ENCODE measurements at regions not wholly inside any gene's neighbourhood (a gene's known extent, or its start where the extent isn't known, plus 50 kb on each side); places are given as distances from the start of the nearest gene placed in this dataset.
"Not testable (repeated sequence)": the region's sequence is repeated elsewhere in the genome, so short reads cannot be mapped to it uniquely, and the experiment has no call there.

GRCh38 chr9:34862836-34863235 lies 95.2 kb upstream of the PHF24 start:
- Histone ChIP-seq H3K36me3 (ENCODE audit: control insufficient read depth in 2 of 2, extremely low read depth in 1 of 2, insufficient read depth in 2 of 2, low read length in 2 of 2) (no peaks in the 10 kb centered on the region), H3K9ac (ENCODE audit: control insufficient read depth, extremely low read depth, insufficient read depth, low read length) (no peak overlapping the region), H3K4me2 (ENCODE audit: control insufficient read depth, extremely low read depth, insufficient read depth, low read depth, low read length) (no peak overlapping the region), H2AFZ (ENCODE audit: control insufficient read depth, low read length) (no peak overlapping the region), H3K27ac (ENCODE audit: control insufficient read depth, insufficient read depth, low read length) (no peak overlapping the region), H4K20me1 (ENCODE audit: control insufficient read depth, extremely low read depth, insufficient read depth, low read length) (no peaks in the 10 kb centered on the region), H3K4me1 (ENCODE audit: control insufficient read depth, extremely low read depth, insufficient read depth, low read length) (no peaks in the 10 kb centered on the region), H3K79me2 (ENCODE audit: control insufficient read depth, insufficient read depth, low read length) (no peaks in the 10 kb centered on the region), H3K27me3 (ENCODE audit: control insufficient read depth, extremely low read depth, insufficient read depth, low read length) (no peaks in the 10 kb centered on the region), H3K4me3 (ENCODE audit: control insufficient read depth in 2 of 3, extremely low read depth in 1 of 3, insufficient read depth in 2 of 3, low read depth in 1 of 3, low read length in 3 of 3) (no peak overlapping the region), H3K9me1 (ENCODE audit: control insufficient read depth, extremely low read depth, insufficient read depth, low read length) (no peaks in the 10 kb centered on the region), H3K9me3 (ENCODE audit: control insufficient read depth, low read depth, low read length) (no peaks in the 10 kb centered on the region)
- DNase-seq (ENCODE audit: low read depth, low spot score): no peak
- TF ChIP-seq EZH2 (IDR thresholded peaks at IDR 0.05; ENCODE audit: low read length) (no peak), CTCF (optimal IDR thresholded peaks at IDR 0.05 in 1 of 3, IDR thresholded peaks at IDR 0.05 in 1 of 3, conservative IDR thresholded peaks at IDR 0.05 in 1 of 3; ENCODE audit: extremely low read depth in 1 of 3, insufficient read depth in 2 of 3, low read length in 3 of 3) (no peak)
- FAIRE-seq: no peak
- dilution Hi-C loops (cut with MboI; ENCODE audit: extremely low pct_ligation_motif_present, low sequenced_read_pairs): no loop called here

- Histone ChIP-seq H3K27me3 (ENCODE audit: control insufficient read depth, extremely low read depth, insufficient read depth, low read length) (no peaks in the 10 kb centered on the region), H2AFZ (ENCODE audit: control insufficient read depth, low read length) (no peak overlapping the region), H3K4me3 (ENCODE audit: control insufficient read depth in 2 of 3, extremely low read depth in 1 of 3, insufficient read depth in 2 of 3, low read depth in 1 of 3, low read length in 3 of 3) (no peak overlapping the region), H3K9ac (ENCODE audit: control insufficient read depth, extremely low read depth, insufficient read depth, low read length) (no peak overlapping the region), H3K9me1 (ENCODE audit: control insufficient read depth, extremely low read depth, insufficient read depth, low read length) (no peaks in the 10 kb centered on the region), H3K79me2 (ENCODE audit: control insufficient read depth, insufficient read depth, low read length) (no peaks in the 10 kb centered on the region), H3K36me3 (ENCODE audit: control insufficient read depth in 2 of 2, extremely low read depth in 1 of 2, insufficient read depth in 2 of 2, low read length in 2 of 2) (no peaks in the 10 kb centered on the region), H3K9me3 (ENCODE audit: control insufficient read depth, low read depth, low read length) (no peaks in the 10 kb centered on the region), H3K4me2 (ENCODE audit: control insufficient read depth, extremely low read depth, insufficient read depth, low read depth, low read length) (no peak overlapping the region), H4K20me1 (ENCODE audit: control insufficient read depth, extremely low read depth, insufficient read depth, low read length) (no peaks in the 10 kb centered on the region), H3K4me1 (ENCODE audit: control insufficient read depth, extremely low read depth, insufficient read depth, low read length) (no peaks in the 10 kb centered on the region), H3K27ac (ENCODE audit: control insufficient read depth, insufficient read depth, low read length) (no peak overlapping the region)
- DNase-seq (ENCODE audit: low read depth, low spot score): no peak
- TF ChIP-seq CTCF (optimal IDR thresholded peaks at IDR 0.05 in 1 of 3, IDR thresholded peaks at IDR 0.05 in 1 of 3, conservative IDR thresholded peaks at IDR 0.05 in 1 of 3; ENCODE audit: extremely low read depth in 1 of 3, insufficient read depth in 2 of 3, low read length in 3 of 3) (no peak), EZH2 (IDR thresholded peaks at IDR 0.05; ENCODE audit: low read length) (no peak)
- FAIRE-seq: no peak
- dilution Hi-C loops (cut with MboI; ENCODE audit: extremely low pct_ligation_motif_present, low sequenced_read_pairs): no loop called here
Measured at GRCh38 chr9:34862043-34862442, 96.0 kb upstream of the PHF24 start.

GRCh38 chr9:34855016-34855415 lies 103.1 kb upstream of the PHF24 start:
- FAIRE-seq; H3K4me2 ChIP-seq (ENCODE audit: control insufficient read depth, extremely low read depth, insufficient read depth, low read depth, low read length); H3K4me1 ChIP-seq (ENCODE audit: control insufficient read depth, extremely low read depth, insufficient read depth, low read length); H3K9ac ChIP-seq (ENCODE audit: control insufficient read depth, extremely low read depth, insufficient read depth, low read length); H3K27me3 ChIP-seq (ENCODE audit: control insufficient read depth, extremely low read depth, insufficient read depth, low read length); dilution Hi-C loops (cut with MboI; ENCODE audit: extremely low pct_ligation_motif_present, low sequenced_read_pairs); H2AFZ ChIP-seq (ENCODE audit: control insufficient read depth, low read length); H3K36me3 ChIP-seq (ENCODE audit: control insufficient read depth in 2 of 2, extremely low read depth in 1 of 2, insufficient read depth in 2 of 2, low read length in 2 of 2); H3K4me3 ChIP-seq (ENCODE audit: control insufficient read depth in 2 of 3, extremely low read depth in 1 of 3, insufficient read depth in 2 of 3, low read depth in 1 of 3, low read length in 3 of 3); H3K79me2 ChIP-seq (ENCODE audit: control insufficient read depth, insufficient read depth, low read length); H3K9me1 ChIP-seq (ENCODE audit: control insufficient read depth, extremely low read depth, insufficient read depth, low read length); H3K27ac ChIP-seq (ENCODE audit: control insufficient read depth, insufficient read depth, low read length); DNase-seq (ENCODE audit: low read depth, low spot score); H4K20me1 ChIP-seq (ENCODE audit: control insufficient read depth, extremely low read depth, insufficient read depth, low read length); H3K9me3 ChIP-seq (ENCODE audit: control insufficient read depth, low read depth, low read length): not testable (repeated sequence)
